Umbilical cord (tissue), 1 donor: ENCODE measurements at regions not wholly inside any gene's neighbourhood (a gene's known extent, or its start where the extent isn't known, plus 50 kb on each side); places are given as distances from the start of the nearest gene placed in this dataset.
A peak's percentile ranks its signal among the peaks of the same experiment; 100 is the strongest.
"Not testable (repeated sequence)": the region's sequence is repeated elsewhere in the genome, so short reads cannot be mapped to it uniquely, and the experiment has no call there.

Experiments
- DNase-seq: peaks from one replicate; pipeline ENCODE4 v3.0.0-alpha.2; 2015; ENCODE audit warnings: low spot score

DNA sequence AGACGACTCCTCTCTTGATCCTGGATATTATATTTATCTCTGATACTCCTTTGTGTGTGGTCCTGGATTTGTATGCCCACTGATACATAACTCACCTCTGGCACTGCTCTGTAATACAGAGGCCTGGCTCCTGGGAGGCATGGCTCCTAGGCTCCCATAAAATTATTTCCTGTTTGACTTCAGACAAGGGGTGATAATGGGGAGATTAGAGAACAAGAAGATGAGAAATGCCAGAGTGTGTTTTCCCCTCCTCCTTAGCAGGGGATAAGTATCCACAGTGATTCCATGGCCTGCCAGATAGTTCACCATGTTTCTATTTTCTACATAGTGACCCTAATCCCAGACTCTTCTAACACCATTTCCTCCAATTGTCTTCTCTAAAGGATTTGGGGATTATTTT, 165.7 kb upstream of the PLSCR5 start:
- no peak for DNase-seq

DNA sequence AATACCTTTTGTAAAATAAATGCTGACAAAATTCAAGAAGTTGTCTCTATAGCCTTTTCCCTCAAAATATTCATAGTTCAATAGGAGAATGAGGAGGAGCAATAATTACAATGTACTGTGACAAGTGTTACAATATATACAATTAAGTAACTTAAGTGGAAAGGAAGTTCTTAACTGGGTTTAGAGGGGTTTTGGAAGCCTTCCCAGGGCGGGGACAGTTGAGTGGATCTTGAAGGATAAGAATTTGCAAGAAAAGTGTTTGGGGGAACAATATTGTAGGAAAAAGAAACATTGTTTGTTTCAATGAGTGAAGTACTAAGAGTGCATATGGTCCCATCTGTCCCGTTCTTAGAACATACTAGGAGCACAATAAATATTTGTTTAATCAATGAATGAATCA, 165.2 kb upstream of the PLSCR5 start:
- DNase-seq, result no peak

DNA sequence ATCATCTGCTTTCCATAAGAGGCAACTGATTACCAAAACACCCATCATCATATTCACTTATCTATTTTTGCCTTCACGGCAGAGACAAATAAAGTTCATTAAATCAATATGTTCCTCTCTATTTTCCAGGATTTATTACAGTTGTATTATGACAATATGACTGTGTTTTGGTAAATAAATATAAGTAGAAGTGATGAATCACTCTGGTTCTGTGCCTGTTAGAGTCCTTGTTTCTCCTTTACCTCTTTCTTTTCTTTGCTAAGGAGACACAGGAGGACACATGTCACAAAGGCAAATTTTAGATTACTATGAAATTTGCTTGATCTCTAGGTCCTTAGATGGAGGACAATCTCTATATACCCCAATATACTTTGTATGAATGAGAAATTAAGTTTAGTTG, 152.6 kb upstream of the PLSCR5 start:
- no peak for DNase-seq

DNA sequence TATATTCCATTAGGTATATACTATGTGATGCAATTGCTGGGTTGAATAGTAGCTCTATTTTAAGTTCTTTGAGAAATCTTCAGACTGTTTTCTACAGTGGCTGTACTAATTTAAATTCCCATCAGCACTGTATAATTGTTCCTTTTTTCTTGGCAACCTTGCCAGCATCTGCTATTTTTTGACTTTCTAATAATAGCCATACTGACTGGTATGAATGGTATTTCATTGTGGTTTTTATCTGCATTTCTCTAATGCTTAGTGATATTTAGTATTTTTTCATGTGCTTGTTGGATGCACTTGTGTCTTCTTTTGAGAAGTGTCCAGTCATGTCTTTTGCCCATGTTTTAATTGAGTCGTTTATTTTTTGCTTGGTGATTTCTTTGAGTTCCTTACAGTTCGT, 145.1 kb upstream of the PLSCR5 start:
- no peak for DNase-seq

DNA sequence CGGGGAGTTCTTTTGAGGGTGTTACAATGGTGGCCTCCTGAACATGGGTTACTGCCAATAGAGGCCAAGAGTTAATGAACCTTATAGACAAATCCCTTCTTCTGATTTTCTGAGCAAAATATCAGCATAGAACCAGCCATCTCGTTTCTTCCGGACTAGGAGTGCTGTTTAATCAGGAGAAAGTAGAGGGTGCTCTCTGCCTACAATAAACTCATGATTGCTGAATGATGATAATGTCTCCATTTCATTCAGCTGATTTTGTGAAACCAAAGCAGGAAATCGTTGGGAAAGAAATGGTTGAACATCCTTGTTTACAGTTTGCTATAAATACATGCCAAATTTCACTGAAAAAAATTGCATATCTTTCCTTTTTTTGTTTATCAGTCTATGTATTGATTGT, 142.8 kb upstream of the PLSCR5 start:
- DNase-seq, result peak; percentile 10

DNA sequence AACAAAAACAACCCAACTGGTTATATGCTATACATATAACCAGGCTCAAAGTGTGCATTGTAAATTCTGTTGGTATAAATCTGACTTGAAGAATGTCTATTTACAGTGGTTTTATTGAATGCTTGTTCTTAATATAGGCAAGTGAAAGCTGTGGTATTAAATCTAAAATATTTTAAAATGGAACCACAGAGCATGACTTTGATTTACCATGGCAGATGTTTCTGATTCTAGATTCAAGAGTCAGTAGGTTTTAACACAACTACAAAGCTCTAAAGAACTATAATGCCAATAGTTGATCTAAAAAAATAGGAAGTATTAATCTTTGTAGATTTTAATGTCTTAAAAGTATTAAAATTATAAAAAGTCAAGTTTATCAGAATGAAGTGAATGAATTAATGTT, 141.9 kb upstream of the PLSCR5 start:
- DNase-seq, result no peak

DNA sequence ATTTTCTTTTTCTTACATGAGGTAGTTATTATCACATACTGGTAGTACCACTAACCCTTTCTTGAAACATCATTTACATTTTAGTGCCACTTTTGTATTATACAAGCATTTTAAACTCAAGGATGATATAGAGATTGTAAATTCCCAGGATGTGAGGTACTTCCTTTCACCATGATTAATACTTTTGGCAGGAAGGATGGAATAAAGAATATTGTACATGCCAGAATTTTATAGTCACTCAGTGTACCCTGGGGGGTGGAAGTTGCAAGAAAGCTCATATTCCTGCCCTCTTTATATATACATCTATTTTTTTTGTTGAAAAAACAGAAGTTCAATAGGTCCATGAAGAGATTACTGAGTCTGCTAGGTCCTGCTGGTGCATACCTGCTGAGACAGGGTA, 141.0 kb upstream of the PLSCR5 start:
- no peak for DNase-seq

DNA sequence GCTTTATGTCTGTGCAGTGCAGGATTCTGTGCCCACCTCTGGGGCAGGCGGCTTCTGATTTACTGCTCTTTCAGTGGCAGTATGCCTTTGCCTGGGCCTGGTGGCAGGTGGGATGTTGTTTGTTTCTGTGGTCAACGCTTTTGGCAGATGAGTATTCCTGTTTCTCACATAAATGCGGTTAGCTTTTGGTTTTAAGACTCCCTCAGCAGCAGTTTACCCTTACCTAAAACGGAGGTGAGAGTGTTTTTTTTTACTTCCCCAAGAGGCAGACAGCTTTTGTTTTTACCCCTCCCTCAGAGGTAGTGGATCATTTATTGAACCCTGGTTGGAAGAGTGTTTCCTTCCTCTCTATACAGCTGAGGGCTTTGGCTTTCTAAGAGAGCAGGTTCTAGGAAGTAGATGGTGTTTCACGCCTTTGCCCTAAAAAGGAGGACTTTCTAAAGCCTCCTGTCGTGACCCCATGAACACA, 134.1 kb upstream of the PLSCR5 start:
- DNase-seq, result no peak

DNA sequence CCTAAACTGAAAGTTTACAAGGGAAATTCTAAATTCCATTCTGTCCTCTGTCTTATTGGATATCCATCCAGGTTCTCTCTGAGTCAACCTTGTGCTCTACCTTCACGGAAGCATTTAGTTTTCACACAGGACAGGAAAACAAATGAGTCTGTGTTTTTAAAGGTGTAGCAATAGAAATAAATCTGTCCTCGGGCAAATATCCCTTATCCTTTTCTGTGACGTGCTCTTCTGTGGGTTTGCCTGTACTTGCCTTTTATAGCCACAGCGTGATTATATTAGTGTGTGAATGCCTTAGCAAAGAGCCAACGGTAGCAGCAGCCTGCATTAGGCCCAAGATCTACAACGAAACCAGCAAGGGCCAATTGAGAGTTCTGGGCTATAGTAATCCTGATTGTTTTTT, 127.2 kb upstream of the PLSCR5 start:
- no peak for DNase-seq

DNA sequence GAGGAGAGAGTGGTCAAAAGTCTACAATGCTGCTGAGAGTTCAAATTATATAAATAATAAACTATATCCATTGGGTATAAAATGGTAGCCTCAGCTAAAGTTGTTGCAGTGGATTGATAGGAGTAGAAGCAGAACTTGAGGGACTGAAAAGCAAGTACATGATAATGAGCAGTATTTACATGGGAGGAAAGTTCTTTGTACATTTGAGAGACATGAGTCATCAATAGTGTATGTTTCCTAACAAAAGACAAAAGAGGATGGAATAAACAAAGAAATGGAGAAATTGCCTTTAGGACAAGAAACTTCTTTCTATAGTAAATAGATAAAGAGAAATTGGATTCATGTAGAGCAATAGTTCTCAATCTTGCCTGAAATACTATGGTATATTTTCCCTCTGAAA, 110.0 kb upstream of the PLSCR5 start:
- DNase-seq, result no peak

DNA sequence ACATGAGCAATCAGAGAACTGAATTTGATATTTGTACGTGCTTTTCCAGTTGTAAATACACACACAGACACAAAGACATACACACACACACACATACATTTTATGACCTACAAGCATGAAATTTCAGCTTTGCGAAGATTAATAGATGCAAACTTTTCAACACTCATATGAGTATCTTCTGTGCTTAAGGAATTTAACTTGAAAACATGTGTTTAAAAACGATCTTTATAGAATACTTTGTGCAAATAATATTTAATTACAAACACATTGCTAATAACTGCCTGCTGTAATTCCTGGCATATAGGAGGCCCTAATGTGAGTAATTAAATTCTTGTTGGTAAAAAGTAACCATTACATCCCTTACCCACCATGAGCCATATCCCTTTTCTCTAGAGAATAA, 107.7 kb upstream of the PLSCR5 start:
- DNase-seq, result no peak

DNA sequence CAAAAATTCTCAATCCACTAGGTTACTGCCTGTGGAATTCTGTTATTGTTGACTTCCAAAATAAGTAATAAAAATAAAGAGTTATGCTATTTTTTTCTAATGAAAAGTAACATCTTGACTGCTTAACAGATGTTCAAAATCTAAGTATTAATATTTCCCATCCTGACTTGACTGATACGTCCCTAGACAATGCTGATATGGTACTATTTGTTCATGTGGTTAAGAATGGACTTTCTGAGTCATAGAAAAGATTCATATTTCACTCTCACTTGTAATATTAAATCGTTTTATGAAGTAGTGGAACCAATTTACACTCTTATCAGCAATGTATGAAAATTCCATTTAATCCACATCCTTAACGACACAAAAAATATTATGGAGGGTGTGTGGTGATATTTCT, 104.8 kb upstream of the PLSCR5 start:
- no peak for DNase-seq

DNA sequence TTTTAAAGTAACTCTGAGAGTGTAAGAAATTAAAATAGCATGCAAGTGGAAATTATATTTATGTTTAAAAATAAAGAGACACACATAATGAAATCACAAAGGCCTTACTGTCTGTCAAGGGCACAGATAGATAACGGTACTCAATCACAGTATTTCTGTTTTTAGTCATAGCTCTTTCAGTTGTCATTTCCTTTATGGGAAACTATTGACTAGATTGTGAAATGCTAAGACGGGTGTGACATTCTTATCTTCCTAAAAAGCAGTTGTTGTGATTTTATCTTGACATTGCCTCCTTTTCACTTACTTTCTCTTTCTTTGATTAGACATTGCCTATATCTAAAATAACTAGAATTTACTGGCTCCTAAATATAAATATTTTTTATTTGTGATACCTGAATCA, 100.1 kb upstream of the PLSCR5 start:
- DNase-seq, result no peak

DNA sequence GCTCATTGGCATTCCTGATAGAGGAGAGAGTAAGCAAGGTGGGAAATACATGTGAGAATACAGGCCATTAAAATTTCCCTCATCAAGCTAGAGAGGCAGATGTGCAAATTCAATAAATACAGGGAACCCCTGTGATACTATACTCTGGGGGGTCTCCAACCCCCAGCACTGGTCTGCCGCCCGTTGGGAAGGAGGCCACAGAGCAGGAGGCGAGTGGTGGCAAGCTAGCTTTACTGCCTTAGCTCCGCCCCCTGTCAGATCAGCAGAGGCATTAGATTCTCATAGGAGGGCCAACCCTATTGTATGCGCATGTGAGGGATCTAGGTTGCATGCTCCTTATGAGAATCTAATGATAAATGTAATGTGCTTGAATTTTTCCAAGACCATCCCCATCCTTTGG, 97.1 kb upstream of the PLSCR5 start:
- DNase-seq, result no peak

DNA sequence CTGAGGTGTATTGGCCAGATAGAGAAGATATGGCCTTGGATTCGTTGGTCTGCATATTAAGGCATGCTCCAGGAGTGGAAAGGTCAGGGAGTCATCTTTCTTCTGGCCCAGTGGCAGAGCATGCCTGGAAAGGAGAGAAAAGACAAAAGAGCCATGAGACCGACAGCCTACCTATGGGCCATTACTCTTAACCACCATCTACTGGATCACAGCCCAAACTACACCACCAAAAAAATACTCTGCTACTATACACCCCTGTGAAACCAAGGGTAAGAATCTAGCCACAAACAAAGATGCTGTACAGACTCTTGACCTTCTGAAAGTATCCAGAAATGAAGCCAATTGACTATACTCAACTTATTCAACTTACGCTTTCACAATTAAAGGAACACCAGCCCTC, 96.1 kb upstream of the PLSCR5 start:
- no peak for DNase-seq

DNA sequence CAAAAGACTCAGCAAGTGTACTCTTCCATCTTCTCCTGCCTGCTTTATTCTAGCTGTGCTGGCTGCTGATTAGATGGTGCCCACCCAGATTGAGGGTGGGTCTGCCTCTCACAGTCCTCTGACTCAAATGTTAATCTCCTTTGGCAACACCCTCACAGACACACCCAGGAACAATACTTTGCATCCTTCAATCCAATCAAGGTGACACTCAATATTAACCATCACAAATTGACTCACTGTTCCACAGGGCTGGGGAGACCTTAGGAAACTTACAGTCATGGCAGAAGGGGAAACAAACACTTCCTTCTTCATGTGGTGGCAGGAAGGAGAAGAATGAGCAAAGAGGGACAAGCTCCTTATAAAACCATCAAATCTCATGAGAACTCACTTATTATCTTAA, 94.9 kb upstream of the PLSCR5 start:
- not testable (repeated sequence) for DNase-seq

DNA sequence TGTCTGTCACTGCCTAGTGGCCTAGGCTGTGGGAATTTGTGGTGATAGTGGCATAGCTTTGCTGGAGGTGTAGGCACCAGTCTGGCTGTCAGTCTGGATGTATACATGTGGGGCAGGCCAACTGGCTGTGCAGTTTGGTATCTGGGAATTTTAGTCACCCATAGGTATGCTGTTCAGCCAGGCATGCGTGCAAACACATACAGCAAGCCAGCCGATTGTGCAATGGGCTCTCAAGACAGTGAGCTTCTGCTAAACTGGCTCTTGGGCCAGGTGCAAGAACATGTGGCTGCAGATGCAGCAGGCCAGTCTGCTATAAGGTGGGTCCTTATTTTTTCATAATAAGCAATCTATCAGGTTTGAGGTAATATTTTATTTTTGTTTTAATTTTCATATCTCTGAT, 87.1 kb upstream of the PLSCR5 start:
- DNase-seq, result no peak

DNA sequence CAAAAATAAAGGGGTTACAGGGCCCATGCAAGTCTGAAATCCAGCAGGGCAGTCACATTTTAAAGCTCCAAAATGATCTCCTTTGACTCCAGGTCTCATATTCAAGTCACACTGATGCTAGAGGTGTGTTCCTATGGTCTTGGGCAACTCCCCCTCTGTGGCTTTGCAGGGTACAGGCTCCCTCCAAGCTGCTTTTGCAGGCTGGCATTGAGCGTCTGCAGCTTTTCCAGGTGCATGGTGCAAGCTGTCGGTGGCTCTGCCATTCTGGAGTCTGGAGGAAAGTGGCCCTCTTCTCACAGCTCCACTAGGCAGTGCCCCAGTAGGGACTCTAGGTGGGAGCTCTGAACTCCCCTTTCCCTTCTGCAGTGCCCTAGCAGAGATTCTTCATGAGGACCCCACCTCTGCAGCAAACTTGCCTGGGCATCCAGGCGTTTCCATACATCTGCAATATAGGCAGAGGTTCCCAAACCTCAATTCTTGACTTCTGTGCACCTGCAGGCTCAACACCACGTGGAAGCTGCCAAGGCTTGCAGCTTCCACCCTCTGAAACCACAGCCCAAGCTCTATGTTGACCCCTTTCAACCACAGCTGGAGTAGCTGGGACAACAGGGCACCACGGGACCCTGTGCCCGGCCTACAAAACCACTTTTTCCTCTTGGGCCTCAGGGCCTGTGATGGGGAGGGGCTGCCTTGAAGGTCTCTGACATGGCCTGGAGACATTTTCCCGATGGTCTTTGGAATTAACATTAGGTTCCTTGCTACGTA, 80.1 kb upstream of the PLSCR5 start:
- no peak for DNase-seq

DNA sequence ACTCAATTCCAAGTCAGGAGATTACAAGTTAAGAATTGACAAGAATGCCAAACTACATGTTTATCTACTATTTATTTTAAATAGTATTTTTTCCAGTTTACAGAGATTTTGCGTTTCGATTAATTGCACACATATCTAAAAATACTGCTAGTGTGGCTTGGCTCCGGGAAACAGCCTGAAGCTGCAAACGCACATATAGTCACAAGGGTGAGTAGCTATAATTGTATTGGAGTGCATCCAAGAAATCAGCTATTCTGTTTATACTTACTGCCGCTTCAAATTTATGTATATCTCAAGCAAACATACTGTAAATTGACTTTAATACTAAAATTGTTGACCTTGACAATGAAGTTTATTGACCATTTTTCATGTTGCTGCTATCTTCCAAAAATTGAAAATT, 77.0 kb upstream of the PLSCR5 start:
- no peak for DNase-seq

DNA sequence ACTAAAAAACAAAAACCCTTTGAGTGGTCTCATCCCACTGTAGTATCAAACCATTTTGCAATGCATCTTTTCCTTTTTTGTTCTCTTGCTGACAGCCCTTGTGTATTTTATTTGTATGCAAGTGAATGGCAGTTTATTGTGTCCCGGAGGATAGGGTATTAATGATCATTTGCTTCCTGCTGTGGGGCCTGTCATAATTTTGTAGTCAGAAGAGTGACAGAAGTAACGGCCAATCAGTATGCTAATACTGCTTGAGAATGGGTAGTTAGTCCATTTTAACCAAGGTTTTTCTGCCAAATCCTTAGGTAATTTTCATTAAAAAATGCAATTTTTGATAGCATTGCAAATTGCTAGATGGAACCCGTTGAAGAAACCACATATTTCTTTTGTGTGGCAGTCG, 75.5 kb upstream of the PLSCR5 start:
- DNase-seq, result no peak

DNA sequence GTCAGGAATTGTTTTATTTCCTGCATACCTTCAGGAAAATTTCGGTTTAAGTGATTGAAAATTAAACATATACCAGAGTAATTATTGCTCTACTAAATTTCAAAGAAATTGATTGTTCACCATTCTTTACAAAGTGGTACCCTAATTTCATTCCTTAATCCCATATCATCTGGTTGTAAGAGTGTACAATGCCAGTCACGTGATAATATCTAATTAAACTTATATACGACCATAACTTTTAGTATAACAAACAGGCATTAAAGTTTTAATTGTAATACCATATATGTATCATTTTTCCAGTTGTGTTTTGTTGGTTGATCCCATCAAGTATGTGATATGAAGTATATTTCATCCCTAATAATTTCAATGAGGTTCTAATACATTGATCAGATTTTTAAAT, 74.8 kb upstream of the PLSCR5 start:
- no peak for DNase-seq

DNA sequence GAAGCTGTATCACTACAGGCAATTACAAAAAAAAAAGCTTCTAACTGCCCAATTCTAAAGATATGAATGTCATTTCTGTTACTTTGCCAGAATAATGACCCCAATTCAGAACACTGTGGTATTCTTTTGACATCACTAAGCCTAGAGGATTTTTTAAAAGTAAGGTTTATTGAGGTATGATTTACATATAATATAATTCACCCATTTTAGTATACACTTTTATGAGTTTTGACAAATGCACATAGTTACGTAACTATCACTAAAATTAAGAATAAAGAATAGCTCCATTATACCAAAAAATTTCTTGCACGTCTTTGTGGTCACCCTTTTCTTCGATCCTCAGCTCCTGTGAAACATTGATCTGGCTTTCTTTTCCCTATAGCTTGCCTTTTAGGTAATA, 74.0 kb upstream of the PLSCR5 start:
- DNase-seq, result no peak

DNA sequence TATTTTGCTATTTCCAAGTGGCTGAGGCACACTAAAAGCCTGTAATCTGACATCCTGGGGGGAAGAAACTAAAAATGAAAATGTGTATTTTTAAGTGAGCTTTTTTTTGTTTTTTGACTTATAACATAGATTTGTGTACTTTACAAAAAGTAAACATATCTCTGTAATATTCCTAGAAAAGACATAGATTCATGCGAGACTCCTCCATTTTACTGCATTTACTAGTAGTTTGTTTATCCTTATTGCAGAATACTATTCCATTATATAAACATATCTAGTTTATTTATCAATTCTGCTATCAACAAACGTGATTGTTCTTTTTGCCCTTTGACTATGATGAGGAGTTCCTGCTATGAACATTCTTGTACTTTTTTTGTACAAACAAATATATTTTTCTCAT, 67.8 kb upstream of the PLSCR5 start:
- DNase-seq, result no peak

DNA sequence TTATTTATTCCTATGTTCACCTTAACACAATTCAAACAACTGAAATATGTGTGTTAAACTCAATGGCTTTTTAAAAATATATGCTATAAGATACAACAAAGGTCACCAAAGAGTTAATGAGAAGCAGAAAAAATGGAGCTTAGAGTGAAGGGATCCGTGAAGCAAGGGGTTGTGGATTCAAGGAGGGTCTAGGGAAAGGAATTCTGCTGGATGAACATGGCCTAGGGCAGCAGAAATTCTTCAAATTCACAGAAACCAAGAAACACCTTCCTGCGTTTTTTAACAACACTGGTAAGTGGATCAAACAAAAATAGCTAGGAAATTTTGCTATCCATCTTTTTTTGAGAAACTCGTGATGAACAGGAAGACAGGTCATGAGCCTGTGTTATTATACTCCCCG, 59.3 kb upstream of the PLSCR5 start:
- no peak for DNase-seq
